MM.1S (cell line): ENCODE measurements at regions not wholly inside any gene's neighbourhood (a gene's known extent, or its start where the extent isn't known, plus 50 kb on each side); places are given as distances from the start of the nearest gene placed in this dataset.

Experiments
- DNase-seq: peaks from one replicate; pipeline ENCODE4 v3.0.0-alpha.2; 2015
- H2AFZ ChIP-seq: fragments of 300-600 bp; sonication (generic); 2 replicates; pipeline ENCODE4 v1.6.0; 2016; ENCODE audit warnings: antibody characterized with exemption, low read length
- H3F3A ChIP-seq: fragments of 300-600 bp; sonication (generic); 2 replicates; pipeline ENCODE4 v1.6.1; 2016; ENCODE audit warnings: mild to moderate bottlenecking, antibody characterized with exemption, low read length, moderate library complexity, mixed read lengths; ENCODE audit not compliant: insufficient read depth
- H3K27ac ChIP-seq: fragments of 300-600 bp; sonication (generic); 2 replicates; pipeline ENCODE4 v1.5.1; 2016; ENCODE audit warnings: mild to moderate bottlenecking, low read length
- H3K27me3 ChIP-seq: fragments of 300-600 bp; sonication (generic); replicated peaks from 2 replicates; pipeline ENCODE4 v1.6.0; 2016; ENCODE audit warnings: low read length; ENCODE audit not compliant: insufficient read depth
- H3K36me3 ChIP-seq: fragments of 300-600 bp; sonication (generic); replicated peaks from 2 replicates; pipeline ENCODE4 v1.6.1; 2016; ENCODE audit warnings: mild to moderate bottlenecking, low read length, mixed read lengths; ENCODE audit not compliant: insufficient read depth
- H3K4me1 ChIP-seq: fragments of 300-600 bp; sonication (generic); 2 replicates; pipeline ENCODE4 v1.6.1; 2016; ENCODE audit warnings: low read length, mixed read lengths
- H3K4me2 ChIP-seq: fragments of 300-600 bp; sonication (generic); 2 replicates; pipeline ENCODE4 v1.6.0; 2016; ENCODE audit warnings: low read depth, low read length
- H3K4me3 ChIP-seq: fragments of 300-600 bp; sonication (generic); 2 replicates; pipeline ENCODE4 v1.5.1; 2016; ENCODE audit warnings: low read length, mixed read lengths
- H3K79me2 ChIP-seq: fragments of 300-600 bp; sonication (generic); 2 replicates; pipeline ENCODE4 v1.6.1; 2016; ENCODE audit warnings: mixed run types, low read length, mixed read lengths
- H3K9ac ChIP-seq: fragments of 300-600 bp; sonication (generic); 2 replicates; pipeline ENCODE4 v1.6.1; 2016; ENCODE audit warnings: low read length, mixed read lengths
- H3K9me2 ChIP-seq: fragments of 300-600 bp; sonication (generic); replicated peaks from 2 replicates; pipeline ENCODE4 v1.6.1; 2016; ENCODE audit warnings: mild to moderate bottlenecking, low read length, mixed read lengths; ENCODE audit not compliant: insufficient read depth
- H3K9me3 ChIP-seq: fragments of 300-600 bp; sonication (generic); replicated peaks from 2 replicates; pipeline ENCODE4 v1.6.1; 2016; ENCODE audit warnings: mild to moderate bottlenecking, low read length, mixed read lengths; ENCODE audit not compliant: insufficient read depth
- H4K20me1 ChIP-seq: fragments of 300-600 bp; sonication (generic); 2 replicates; pipeline ENCODE4 v1.6.1; 2016; ENCODE audit warnings: mild to moderate bottlenecking, low read length, moderate library complexity, mixed read lengths; ENCODE audit not compliant: insufficient read depth
- EZH2 ChIP-seq: fragments of 300-600 bp; sonication (generic); optimal IDR thresholded peaks from 2 replicates; pipeline ENCODE3; 2017; ENCODE audit warnings: low read depth, mild to moderate bottlenecking, antibody characterized with exemption, low read length, mixed read lengths
- EZH2phosphoT487 ChIP-seq: fragments of 300-600 bp; sonication (generic); IDR thresholded peaks from 2 replicates; pipeline ENCODE4 v1.6.1; 2018; ENCODE audit warnings: antibody characterized with exemption, low read length
- TF ChIP-seq, protein P1 (sequence below): fragments of 300-600 bp; sonication (generic); IDR thresholded peaks from 2 replicates; pipeline ENCODE4 v1.5.1; 2016; ENCODE audit warnings: antibody characterized with exemption, low read length, mixed read lengths

DNA sequence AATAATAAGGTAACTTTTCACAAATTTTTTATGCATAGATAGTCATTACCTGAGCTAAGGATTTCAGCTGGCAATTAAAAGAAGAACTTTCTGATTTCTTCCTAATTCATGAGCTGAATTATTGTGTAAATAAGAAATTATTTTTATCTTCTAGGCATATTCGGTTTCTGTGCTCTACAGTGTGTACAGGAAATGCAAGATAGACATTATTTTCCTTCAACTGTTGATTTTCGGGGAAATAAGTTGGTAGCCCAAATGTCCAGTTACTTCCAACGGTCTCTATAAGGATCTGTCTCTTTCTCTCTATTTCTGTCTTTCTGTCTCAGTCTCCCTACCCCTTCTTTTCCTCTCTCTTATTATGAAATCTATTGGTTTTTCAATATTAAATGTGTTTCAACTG is 137.3 kb upstream of the CLNK start:
- no peak for DNase-seq
- Histone ChIP-seq H3K9ac (no peak overlapping the region), H3K4me1 (no peaks in the 10 kb centered on the region), H4K20me1 (no peaks in the 10 kb centered on the region), H3K9me2 (no peaks in the 10 kb centered on the region; the same call in 1 of the 2 replicates), H3K27ac (no peak overlapping the region), H2AFZ (no peak overlapping the region), H3K27me3 (no peaks in the 10 kb centered on the region), H3F3A (no peaks in the 10 kb centered on the region), H3K4me3 (no peak overlapping the region), H3K4me2 (no peak overlapping the region), H3K9me3 (no peaks in the 10 kb centered on the region; the same call in 1 of the 2 replicates), H3K36me3 (no peaks in the 10 kb centered on the region), H3K79me2 (no peaks in the 10 kb centered on the region)
- TF ChIP-seq, protein P1, sequence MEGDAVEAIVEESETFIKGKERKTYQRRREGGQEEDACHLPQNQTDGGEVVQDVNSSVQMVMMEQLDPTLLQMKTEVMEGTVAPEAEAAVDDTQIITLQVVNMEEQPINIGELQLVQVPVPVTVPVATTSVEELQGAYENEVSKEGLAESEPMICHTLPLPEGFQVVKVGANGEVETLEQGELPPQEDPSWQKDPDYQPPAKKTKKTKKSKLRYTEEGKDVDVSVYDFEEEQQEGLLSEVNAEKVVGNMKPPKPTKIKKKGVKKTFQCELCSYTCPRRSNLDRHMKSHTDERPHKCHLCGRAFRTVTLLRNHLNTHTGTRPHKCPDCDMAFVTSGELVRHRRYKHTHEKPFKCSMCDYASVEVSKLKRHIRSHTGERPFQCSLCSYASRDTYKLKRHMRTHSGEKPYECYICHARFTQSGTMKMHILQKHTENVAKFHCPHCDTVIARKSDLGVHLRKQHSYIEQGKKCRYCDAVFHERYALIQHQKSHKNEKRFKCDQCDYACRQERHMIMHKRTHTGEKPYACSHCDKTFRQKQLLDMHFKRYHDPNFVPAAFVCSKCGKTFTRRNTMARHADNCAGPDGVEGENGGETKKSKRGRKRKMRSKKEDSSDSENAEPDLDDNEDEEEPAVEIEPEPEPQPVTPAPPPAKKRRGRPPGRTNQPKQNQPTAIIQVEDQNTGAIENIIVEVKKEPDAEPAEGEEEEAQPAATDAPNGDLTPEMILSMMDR, result no peak
- TF ChIP-seq EZH2phosphoT487 (no peak), EZH2 (no peak)

DNA sequence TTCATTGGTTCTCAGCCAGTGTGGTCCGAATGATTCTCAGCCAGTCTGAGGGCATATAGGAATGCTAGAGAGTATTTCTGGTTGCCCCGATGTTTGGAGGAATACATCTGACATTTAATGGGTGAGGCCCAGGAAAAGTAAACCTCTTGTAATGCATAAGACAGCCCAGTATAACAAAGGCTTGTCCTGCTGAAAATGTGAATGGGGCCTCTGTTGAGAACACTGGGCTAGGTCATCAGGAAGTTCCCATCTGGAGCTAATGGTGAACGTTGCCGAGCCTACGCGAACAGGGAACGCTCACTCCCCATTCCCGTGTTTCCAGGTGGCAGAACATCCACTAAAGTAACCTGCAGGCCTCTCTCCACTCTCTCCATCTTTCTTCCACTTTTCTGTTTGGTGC is 132.0 kb upstream of the CLNK start:
- H3F3A ChIP-seq, result no peaks in the 10 kb centered on the region
- H3K9me3 ChIP-seq, result no peaks in the 10 kb centered on the region; the same call in 1 of the 2 replicates
- no peaks in the 10 kb centered on the region for H3K4me1 ChIP-seq
- no peak overlapping the region for H3K4me2 ChIP-seq
- no peaks in the 10 kb centered on the region for H4K20me1 ChIP-seq
- H3K36me3 ChIP-seq, result no peaks in the 10 kb centered on the region
- no peak overlapping the region for H3K27ac ChIP-seq
- no peaks in the 10 kb centered on the region for H3K79me2 ChIP-seq
- no peak overlapping the region for H3K4me3 ChIP-seq
- TF ChIP-seq, protein P1, result no peak
- TF ChIP-seq EZH2 (no peak), EZH2phosphoT487 (no peak)
- H3K27me3 ChIP-seq, result no peaks in the 10 kb centered on the region
- no peak overlapping the region for H3K9ac ChIP-seq
- DNase-seq, result no peak
- no peak overlapping the region for H2AFZ ChIP-seq
- H3K9me2 ChIP-seq, result no peaks in the 10 kb centered on the region; the same call in 1 of the 2 replicates

DNA sequence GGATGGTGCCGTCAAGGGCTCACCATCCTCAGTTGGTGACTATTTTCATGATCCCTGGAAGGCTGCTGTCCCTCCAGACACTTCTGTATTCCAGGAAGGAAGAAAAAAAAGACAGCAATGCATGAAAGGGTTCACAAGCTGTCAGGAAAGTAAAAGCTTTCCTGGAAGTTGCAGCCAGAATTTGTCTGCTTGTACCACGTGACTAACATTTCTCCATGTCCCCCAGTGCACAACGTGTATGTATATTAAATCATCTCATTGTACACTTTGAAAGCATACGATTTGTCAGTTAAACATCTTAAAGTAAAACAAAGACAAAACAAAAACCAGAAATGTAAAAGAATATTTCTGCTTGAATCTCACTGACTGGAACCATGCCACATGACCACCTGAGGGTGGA is 127.4 kb upstream of the CLNK start:
- no peak overlapping the region for H2AFZ ChIP-seq
- no peak overlapping the region for H3K27ac ChIP-seq
- no peaks in the 10 kb centered on the region for H3K9me2 ChIP-seq
- H3K27me3 ChIP-seq, result no peaks in the 10 kb centered on the region
- H3F3A ChIP-seq, result no peaks in the 10 kb centered on the region
- DNase-seq, result no peak
- H3K9me3 ChIP-seq, result no peaks in the 10 kb centered on the region
- H3K9ac ChIP-seq, result no peak overlapping the region
- no peaks in the 10 kb centered on the region for H4K20me1 ChIP-seq
- no peak overlapping the region for H3K4me2 ChIP-seq
- TF ChIP-seq EZH2phosphoT487 (no peak), EZH2 (no peak)
- TF ChIP-seq, protein P1, result no peak
- H3K4me3 ChIP-seq, result no peak overlapping the region
- H3K79me2 ChIP-seq, result no peaks in the 10 kb centered on the region
- H3K4me1 ChIP-seq, result no peaks in the 10 kb centered on the region
- no peaks in the 10 kb centered on the region for H3K36me3 ChIP-seq
